K562 (cell line): ENCODE measurements at regions not wholly inside any gene's neighbourhood (a gene's known extent, or its start where the extent isn't known, plus 50 kb on each side); places are given as distances from the start of the nearest gene placed in this dataset.

ENCODE experiments used
- ATAC-seq: fragments of 200-7000 bp; cut with Tn5 transposase; 3 replicates; pipeline ENCODE4 v1.9.1; 2020; ENCODE audit warnings: moderate library complexity
- BruUV-seq: library from RNA; stranded (reverse); fragments of 400-500 nt; replicated peaks from 2 replicates; lab custom pipeline; 2021; lab: Mats Ljungman, UMichigan
- CTCF ChIA-PET: fragments of 300-600 bp; formaldehyde crosslinking; extraction: SDS; loops from one replicate; lab custom pipeline; 2021; ENCODE audit warnings: low intra/inter-chr PET ratio; lab: Yijun Ruan, JAX
- POLR2A ChIA-PET: fragments of 300-600, 350-650 bp; sonication (Branson Sonifier 250); formaldehyde crosslinking; extraction: SDS; loops from one replicate; lab custom pipeline; 2021; ENCODE audit warnings: antibody characterized with exemption, inconsistent platforms; lab: Yijun Ruan, JAX
- DNase-seq, 4 experiments: peaks; one replicate each; pipeline versions ENCODE4 v3.0.0 to v3.0.0-alpha.2; 2011 to 2018; ENCODE audit warnings: low spot score in 3 of 4, mixed read lengths in 3 of 4; ENCODE audit errors: extremely low read depth in 1 of 4
- FAIRE-seq: peaks from 2 replicates; lab custom pipeline; 2011; peaks lifted over from hg19 to GRCh38; lab: Jason Lieb, UNC
- H2AFZ ChIP-seq: 2 replicates; pipeline ENCODE4 v1.6.0; 2011; ENCODE audit warnings: low read depth, low read length, control low read depth, inconsistent platforms
- H3K27ac ChIP-seq: fragments of 200-600 bp; 3 replicates; pipeline ENCODE4 v1.8.0; 2011; ENCODE audit warnings: low read depth, mild to moderate bottlenecking, control low read depth, inconsistent platforms, low read length, moderate library complexity, mixed read lengths; ENCODE audit errors: extremely low read depth
- H3K27me3 ChIP-seq, 2 experiments: fragments of 300-600 bp in 1 of 2; 2 replicates in 1 of 2; 3 replicates in 1 of 2; pipeline versions ENCODE4 v1.6.0 to v1.8.0; 2011; ENCODE audit warnings: inconsistent platforms in 2 of 2, low read length in 2 of 2, mild to moderate bottlenecking in 1 of 2, mixed read lengths in 1 of 2, moderate library complexity in 1 of 2; ENCODE audit not compliant: control insufficient read depth in 2 of 2, insufficient read depth in 2 of 2
- H3K36me3 ChIP-seq: fragments of 300-600 bp; 3 replicates; pipeline ENCODE4 v1.8.0; 2011; ENCODE audit warnings: mild to moderate bottlenecking, low read length, inconsistent platforms; ENCODE audit not compliant: control insufficient read depth, insufficient read depth
- H3K4me1 ChIP-seq, 2 experiments: fragments of 200-600 bp in 1 of 2; replicated peaks in 1 of 2; 2 replicates in 1 of 2; 3 replicates in 1 of 2; pipeline versions ENCODE4 v1.5.1 to v1.8.0; 2011; ENCODE audit warnings: inconsistent platforms in 2 of 2, low read length in 2 of 2, mild to moderate bottlenecking in 1 of 2, mixed read lengths in 1 of 2, moderate library complexity in 1 of 2; ENCODE audit not compliant: control insufficient read depth in 2 of 2, insufficient read depth in 2 of 2
- H3K4me2 ChIP-seq: 2 replicates; pipeline ENCODE4 v1.6.1; 2011; ENCODE audit warnings: low read length, control low read depth, inconsistent platforms, mixed read lengths; ENCODE audit not compliant: insufficient read depth
- H3K4me3 ChIP-seq: fragments of 200-600 bp; sonication (generic), shearing (Covaris generic); 2 replicates; pipeline ENCODE4 v1.5.1; 2016; ENCODE audit warnings: control low read depth, inconsistent platforms
- H3K79me2 ChIP-seq: fragments of 200-600 bp; 3 replicates; pipeline ENCODE4 v1.8.0; 2011; ENCODE audit warnings: low read length, inconsistent platforms; ENCODE audit not compliant: control insufficient read depth, insufficient read depth
- H3K9ac ChIP-seq, 2 experiments: 2 replicates each; pipeline versions ENCODE4 v1.6.0 to v1.6.1; 2011; ENCODE audit warnings: low read depth in 2 of 2, low read length in 2 of 2, control low read depth in 1 of 2, inconsistent platforms in 1 of 2, mild to moderate bottlenecking in 1 of 2, mixed read lengths in 1 of 2; ENCODE audit not compliant: insufficient read depth in 1 of 2
- H3K9me1 ChIP-seq: one replicate; pipeline ENCODE4 v1.6.0; 2011; ENCODE audit warnings: inconsistent platforms, mild to moderate bottlenecking, low read length, moderate library complexity; ENCODE audit not compliant: control insufficient read depth, insufficient read depth
- H3K9me3 ChIP-seq: replicated peaks from 2 replicates; pipeline ENCODE4 v1.5.1; 2011; ENCODE audit warnings: low read depth, low read length, inconsistent platforms; ENCODE audit not compliant: control insufficient read depth, insufficient read depth
- H4K20me1 ChIP-seq: replicated peaks from 2 replicates; pipeline ENCODE4 v1.6.1; 2011; ENCODE audit warnings: low read length, inconsistent platforms, mixed read lengths; ENCODE audit not compliant: control insufficient read depth, insufficient read depth
- ASH1L ChIP-seq: fragments of 450-650 bp; IDR thresholded peaks from 2 replicates; pipeline ENCODE4 v1.6.1; 2018; ENCODE audit warnings: borderline replicate concordance, mild to moderate bottlenecking, low read depth; ENCODE audit not compliant: partially characterized antibody
- E2F6 ChIP-seq, 2 experiments: IDR thresholded peaks; 2 replicates each; pipeline ENCODE4 v1.6.1; 2011; ENCODE audit warnings: borderline replicate concordance in 1 of 2, control low read depth in 1 of 2, low read depth in 1 of 2, low read length in 1 of 2, mild to moderate bottlenecking in 1 of 2, mixed read lengths in 1 of 2, moderate library complexity in 1 of 2; ENCODE audit not compliant: insufficient read depth in 1 of 2, insufficient read length in 1 of 2, poor library complexity in 1 of 2, severe bottlenecking in 1 of 2; ENCODE audit errors: extremely low read depth in 1 of 2
- HINFP ChIP-seq: fragments of 450-650 bp; conservative IDR thresholded peaks from 2 replicates; pipeline ENCODE4 v1.6.1; 2016; ENCODE audit warnings: missing genetic modification characterization, low read depth, mild to moderate bottlenecking, control low read depth, missing compliant biosample characterization
- KLF13 ChIP-seq: fragments of 450-650 bp; IDR thresholded peaks from 2 replicates; pipeline ENCODE4 v1.6.1; 2016; ENCODE audit warnings: missing genetic modification characterization, low read depth, mild to moderate bottlenecking, missing compliant biosample characterization, moderate library complexity, borderline replicate concordance
- NBN ChIP-seq: fragments of 450-650 bp; IDR thresholded peaks from 2 replicates; pipeline ENCODE4 v1.6.1; 2016; ENCODE audit warnings: low read depth, mild to moderate bottlenecking
- NEUROD1 ChIP-seq: fragments of 150-350 bp; IDR thresholded peaks from 2 replicates; pipeline ENCODE4 v1.6.1; 2014; ENCODE audit warnings: borderline replicate concordance, low read length, low read depth; ENCODE audit not compliant: partially characterized antibody
- NFXL1 ChIP-seq: fragments of 450-650 bp; formaldehyde crosslinking; IDR thresholded peaks from 2 replicates; pipeline ENCODE4 v1.4.0; 2021; ENCODE audit warnings: mild to moderate bottlenecking
- PCBP2 ChIP-seq: fragments of 200-400 bp; formaldehyde crosslinking; IDR thresholded peaks from 2 replicates; pipeline ENCODE4 v1.6.1; 2018; ENCODE audit warnings: low read length, low read depth, mild to moderate bottlenecking, moderate library complexity; ENCODE audit not compliant: poor library complexity, severe bottlenecking
- RB1 ChIP-seq: fragments of 450-650 bp; IDR thresholded peaks from 2 replicates; pipeline ENCODE4 v1.6.1; 2017; ENCODE audit warnings: low read depth, mild to moderate bottlenecking
- RCOR1 ChIP-seq, 2 experiments: IDR thresholded peaks; 2 replicates each; pipeline ENCODE4 v1.6.1; 2012; ENCODE audit warnings: low read depth in 2 of 2, low read length in 2 of 2, borderline replicate concordance in 1 of 2, improper control_type of control experiment in 1 of 2
- TAF1 ChIP-seq: IDR thresholded peaks from 2 replicates; pipeline ENCODE4 v1.6.1; 2011; ENCODE audit warnings: mild to moderate bottlenecking, low read length, moderate library complexity; ENCODE audit not compliant: insufficient read depth, control insufficient read depth, severe bottlenecking; ENCODE audit errors: extremely low read depth
- THAP12 ChIP-seq: fragments of 250-450 bp; sonication (Bioruptor Pico); IDR thresholded peaks from 2 replicates; pipeline ENCODE4 v1.9.0; 2021; ENCODE audit warnings: mild to moderate bottlenecking, inconsistent platforms
- ZC3H4 ChIP-seq: sonication (generic); formaldehyde crosslinking; IDR thresholded peaks from 2 replicates; pipeline ENCODE4 v1.9.0; 2021; ENCODE audit warnings: missing genetic modification reagents, borderline replicate concordance
- ZFP1 ChIP-seq: fragments of 450-650 bp; formaldehyde crosslinking; IDR thresholded peaks from 2 replicates; pipeline ENCODE4 v1.4.0; 2020; ENCODE audit warnings: mild to moderate bottlenecking, mixed read lengths
- ZNF12 ChIP-seq: sonication (generic); formaldehyde crosslinking; IDR thresholded peaks from 2 replicates; pipeline ENCODE4 v1.4.0; 2020; ENCODE audit warnings: mild to moderate bottlenecking, missing genetic modification reagents
- ZNF140 ChIP-seq: fragments of 250-450 bp; sonication (Bioruptor Pico); IDR thresholded peaks from 2 replicates; pipeline ENCODE4 v1.8.0; 2021; ENCODE audit warnings: moderate library complexity, mild to moderate bottlenecking, inconsistent platforms
- ZNF436 ChIP-seq: fragments of 250-450, 450-650 bp; sonication (Bioruptor Pico); formaldehyde crosslinking; IDR thresholded peaks from 2 replicates; pipeline ENCODE4 v1.7.0; 2020; ENCODE audit warnings: mild to moderate bottlenecking
- ZNF589 ChIP-seq: fragments of 200-800 bp; sonication (Bioruptor generic); IDR thresholded peaks from 2 replicates; pipeline ENCODE4 v1.6.1; 2016; ENCODE audit warnings: low read depth, missing genetic modification characterization, missing compliant biosample characterization
- in situ Hi-C: fragments of 300-500 bp; cut with MboI; formaldehyde crosslinking; loops from 4 replicates; pipeline ENCODE4 v1.15.0; 2018; ENCODE audit warnings: inconsistent platforms, mixed read lengths
- intact Hi-C: fragments of 100-400 bp; cut with micrococcal nuclease; formaldehyde crosslinking; loops from 2 replicates; pipeline ENCODE4 v1.14.2; 2022

GRCh38 chr10:108905171-108905570 is 1018.1 kb downstream of the XPNPEP1 start:
- H3K4me2 ChIP-seq: no peak overlapping the region
- no peak overlapping the region for H3K9ac ChIP-seq
- no peaks in the 10 kb centered on the region for H3K4me1 ChIP-seq
- no peak for ATAC-seq
- in situ Hi-C loops (no loop called here), intact Hi-C loops (no loop called here)
- no peaks in the 10 kb centered on the region for H3K9me1 ChIP-seq
- H3K36me3 ChIP-seq: no peaks in the 10 kb centered on the region
- no peak for FAIRE-seq
- POLR2A ChIA-PET: no interaction called here
- no peaks in the 10 kb centered on the region for H4K20me1 ChIP-seq
- CTCF ChIA-PET: no interaction called here
- TF ChIP-seq ZNF436 (CRISPR knock-in tag): no peak
- TF ChIP-seq ASH1L: no peak
- TF ChIP-seq ZNF140 (CRISPR knock-in tag): no peak
- TF ChIP-seq PCBP2: no peak
- TF ChIP-seq HINFP (tag): no peak
- no peak for TF ChIP-seq NEUROD1
- TF ChIP-seq ZFP1 (CRISPR knock-in tag): no peak
- no peak for TF ChIP-seq NFXL1 (CRISPR knock-in tag)
- TF ChIP-seq TAF1: no peak
- TF ChIP-seq NBN: no peak
- no peak for TF ChIP-seq ZNF589 (CRISPR knock-in tag)
- TF ChIP-seq THAP12 (CRISPR knock-in tag): no peak
- no peak for TF ChIP-seq KLF13
- TF ChIP-seq RCOR1 (IDR thresholded peaks at IDR 0.05; ENCODE audit: borderline replicate concordance in 1 of 2, low read depth in 2 of 2, low read length in 2 of 2): no peak
- TF ChIP-seq RB1: no peak
- TF ChIP-seq ZC3H4: no peak
- no peak for TF ChIP-seq E2F6 (IDR thresholded peaks at IDR 0.05; ENCODE audit: borderline replicate concordance in 1 of 2, extremely low read depth in 1 of 2, insufficient read depth in 1 of 2, insufficient read length in 1 of 2, low read depth in 1 of 2, low read length in 1 of 2, poor library complexity in 1 of 2, severe bottlenecking in 1 of 2)
- no peak for TF ChIP-seq ZNF12 (CRISPR knock-in tag)
- no peak overlapping the region for H3K27ac ChIP-seq
- no peaks in the 10 kb centered on the region for H3K9me3 ChIP-seq
- H3K4me3 ChIP-seq: no peak overlapping the region
- BruUV-seq: no TSS peak
- no peaks in the 10 kb centered on the region for H3K79me2 ChIP-seq
- H2AFZ ChIP-seq: no peak overlapping the region
- DNase-seq: no peak
- H3K27me3 ChIP-seq: no peaks in the 10 kb centered on the region
